ENCODE measurements at regions not wholly inside any gene's neighbourhood (a gene's known extent, or its start where the extent isn't known, plus 50 kb on each side); places are given as distances from the start of the nearest gene placed in this dataset.

DNA sequence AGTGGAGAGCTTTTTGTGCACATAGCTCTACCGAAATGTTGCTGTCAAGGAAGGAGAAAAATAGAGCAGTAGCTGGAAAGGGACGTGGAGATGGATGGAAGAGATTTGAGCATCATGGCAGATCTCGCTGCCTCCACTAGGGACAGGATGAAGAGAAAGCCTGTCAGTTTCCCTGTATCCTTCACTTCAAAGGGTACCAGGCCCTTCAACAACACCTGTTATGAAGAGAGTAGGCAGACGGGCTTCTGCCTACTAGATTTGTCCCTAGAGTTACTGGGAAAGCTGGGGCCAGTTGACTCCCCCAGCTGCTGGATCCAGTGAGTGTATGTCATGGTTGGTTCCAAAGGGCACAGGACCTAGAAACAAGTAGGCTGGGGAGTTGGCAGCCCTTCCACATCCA is 150.8 kb downstream of the TLE3 start:
- TF ChIP-seq POLR2A (IDR thresholded peaks at IDR 0.05), result no peak
- TF ChIP-seq, protein P1, sequence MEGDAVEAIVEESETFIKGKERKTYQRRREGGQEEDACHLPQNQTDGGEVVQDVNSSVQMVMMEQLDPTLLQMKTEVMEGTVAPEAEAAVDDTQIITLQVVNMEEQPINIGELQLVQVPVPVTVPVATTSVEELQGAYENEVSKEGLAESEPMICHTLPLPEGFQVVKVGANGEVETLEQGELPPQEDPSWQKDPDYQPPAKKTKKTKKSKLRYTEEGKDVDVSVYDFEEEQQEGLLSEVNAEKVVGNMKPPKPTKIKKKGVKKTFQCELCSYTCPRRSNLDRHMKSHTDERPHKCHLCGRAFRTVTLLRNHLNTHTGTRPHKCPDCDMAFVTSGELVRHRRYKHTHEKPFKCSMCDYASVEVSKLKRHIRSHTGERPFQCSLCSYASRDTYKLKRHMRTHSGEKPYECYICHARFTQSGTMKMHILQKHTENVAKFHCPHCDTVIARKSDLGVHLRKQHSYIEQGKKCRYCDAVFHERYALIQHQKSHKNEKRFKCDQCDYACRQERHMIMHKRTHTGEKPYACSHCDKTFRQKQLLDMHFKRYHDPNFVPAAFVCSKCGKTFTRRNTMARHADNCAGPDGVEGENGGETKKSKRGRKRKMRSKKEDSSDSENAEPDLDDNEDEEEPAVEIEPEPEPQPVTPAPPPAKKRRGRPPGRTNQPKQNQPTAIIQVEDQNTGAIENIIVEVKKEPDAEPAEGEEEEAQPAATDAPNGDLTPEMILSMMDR (IDR thresholded peaks at IDR 0.05), result no peak
- TF ChIP-seq POLR2AphosphoS5 (IDR thresholded peaks at IDR 0.05), result no peak

All from gastroesophageal sphincter (tissue), 3 donors.